Femur (tissue), 1 donor: ENCODE measurements at regions not wholly inside any gene's neighbourhood (a gene's known extent, or its start where the extent isn't known, plus 50 kb on each side); places are given as distances from the start of the nearest gene placed in this dataset.

Experiments used
- DNase-seq: peaks from one replicate; pipeline ENCODE4 v3.0.0-alpha.2; 2017

GRCh38 chr3:124513610-124513997 lies 216.6 kb upstream of the UMPS start:
- no peak for DNase-seq

GRCh38 chr3:124514683-124515082 lies 215.6 kb upstream of the UMPS start:
- no peak for DNase-seq

GRCh38 chr3:124516333-124516732 lies 213.9 kb upstream of the UMPS start:
- DNase-seq: no peak

- no peak for DNase-seq
Observed at GRCh38 chr3:124517306-124517705, 212.9 kb upstream of the UMPS start.

GRCh38 chr3:124518350-124518749 lies 211.9 kb upstream of the UMPS start:
- no peak for DNase-seq

- no peak for DNase-seq
Observed at GRCh38 chr3:124519591-124520194, 210.6 kb upstream of the UMPS start.

GRCh38 chr3:124520970-124521369 lies 209.3 kb upstream of the UMPS start:
- no peak for DNase-seq

- no peak for DNase-seq
Observed at GRCh38 chr3:124522082-124522625, 208.1 kb upstream of the UMPS start.

GRCh38 chr3:124526601-124527000 lies 203.7 kb upstream of the UMPS start:
- DNase-seq: no peak

- DNase-seq: no peak
Observed at GRCh38 chr3:124529826-124530571, 200.3 kb upstream of the UMPS start.

GRCh38 chr3:124530916-124531315 lies 199.3 kb upstream of the UMPS start:
- DNase-seq: no peak

- no peak for DNase-seq
Observed at GRCh38 chr3:124532071-124532470, 198.2 kb upstream of the UMPS start.

GRCh38 chr3:124535306-124535705 lies 194.9 kb upstream of the UMPS start:
- no peak for DNase-seq

- DNase-seq: no peak
Observed at GRCh38 chr3:124540550-124541211, 189.6 kb upstream of the UMPS start.

GRCh38 chr3:124542214-124542869 lies 187.9 kb upstream of the UMPS start:
- DNase-seq: no peak

- no peak for DNase-seq
Observed at GRCh38 chr3:124545891-124546290, 184.4 kb upstream of the UMPS start.

- DNase-seq: no peak
Observed at GRCh38 chr3:124552224-124552623, 178.0 kb upstream of the UMPS start.

- DNase-seq: no peak
Observed at GRCh38 chr3:124553178-124553577, 177.1 kb upstream of the UMPS start.

- no peak for DNase-seq
Observed at GRCh38 chr3:124556636-124557035, 173.6 kb upstream of the UMPS start.

- DNase-seq: no peak
Observed at GRCh38 chr3:124557433-124558232, 172.6 kb upstream of the UMPS start.

GRCh38 chr3:124558991-124559845 lies 171.0 kb upstream of the UMPS start:
- DNase-seq: peak; percentile 74
